A673 (cell line): ENCODE measurements at regions not wholly inside any gene's neighbourhood (a gene's known extent, or its start where the extent isn't known, plus 50 kb on each side); places are given as distances from the start of the nearest gene placed in this dataset.

Experiments used
- BruUV-seq: library from RNA; stranded (reverse); fragments of 400-500 nt; replicated peaks from 2 replicates; lab custom pipeline; 2021; lab: Mats Ljungman, UMichigan
- CTCF ChIA-PET: fragments of 300-600 bp; sonication (Branson Sonifier 250); formaldehyde crosslinking; loops from one replicate; lab custom pipeline; 2022; ENCODE audit warnings: antibody characterized with exemption; lab: Charles Lee
- POLR2A ChIA-PET: fragments of 300-600 bp; sonication (Branson Sonifier 250); formaldehyde crosslinking; loops from one replicate; lab custom pipeline; 2022; ENCODE audit warnings: antibody characterized with exemption; ENCODE audit not compliant: low non-redundant PET; lab: Charles Lee
- DNase-seq: peaks from one replicate; pipeline ENCODE4 v3.0.0-alpha.2; 2015; ENCODE audit warnings: low spot score
- H3K27ac ChIP-seq: fragments of 200-600 bp; sonication (generic); 2 replicates; pipeline ENCODE4 v1.5.1; 2016; ENCODE audit warnings: mixed run types, low read depth, mild to moderate bottlenecking, mixed read lengths, antibody characterized with exemption, low read length; ENCODE audit not compliant: poor library complexity, severe bottlenecking
- H3K27me3 ChIP-seq: fragments of 200-600 bp; sonication (generic); replicated peaks from 2 replicates; pipeline ENCODE4 v1.6.1; 2017; ENCODE audit warnings: mixed run types, low read depth, mild to moderate bottlenecking, mixed read lengths, antibody characterized with exemption, low read length; ENCODE audit not compliant: insufficient read depth, poor library complexity
- H3K36me3 ChIP-seq: fragments of 200-600 bp; sonication (generic); 2 replicates; pipeline ENCODE4 v1.6.1; 2016; ENCODE audit warnings: mixed run types, mild to moderate bottlenecking, mixed read lengths, antibody characterized with exemption, low read length; ENCODE audit not compliant: insufficient read depth, poor library complexity, severe bottlenecking
- H3K4me1 ChIP-seq: fragments of 200-600 bp; sonication (generic); 2 replicates; pipeline ENCODE4 v1.6.1; 2017; ENCODE audit warnings: mixed run types, mild to moderate bottlenecking, mixed read lengths, antibody characterized with exemption, low read length; ENCODE audit not compliant: insufficient read depth, poor library complexity, severe bottlenecking
- H3K4me3 ChIP-seq: fragments of 200-600 bp; sonication (generic); 2 replicates; pipeline ENCODE4 v1.5.1; 2016; ENCODE audit warnings: low read depth, mixed run types, mild to moderate bottlenecking, mixed read lengths, low read length; ENCODE audit not compliant: poor library complexity, severe bottlenecking
- H3K9me3 ChIP-seq: fragments of 200-600 bp; sonication (generic); 2 replicates; pipeline ENCODE4 v1.6.1; 2016; ENCODE audit warnings: mixed run types, low read depth, mild to moderate bottlenecking, mixed read lengths, antibody characterized with exemption, low read length; ENCODE audit not compliant: poor library complexity, severe bottlenecking
- CTCF ChIP-seq: fragments of 300-800, 200-600 bp; sonication (generic); conservative IDR thresholded peaks from 2 replicates; pipeline ENCODE4 v1.5.1; 2017; ENCODE audit warnings: low read depth, mild to moderate bottlenecking, antibody characterized with exemption, low read length, moderate library complexity, mixed read lengths
- EZH2 ChIP-seq: fragments of 200-600 bp; sonication (generic); IDR thresholded peaks from 2 replicates; pipeline ENCODE4 v1.6.1; 2017; ENCODE audit warnings: borderline replicate concordance, low read depth, mild to moderate bottlenecking, mixed read lengths, antibody characterized with exemption, low read length; ENCODE audit not compliant: poor library complexity, severe bottlenecking
- intact Hi-C: fragments of 100-400 bp; cut with micrococcal nuclease; formaldehyde crosslinking; loops from one replicate; pipeline ENCODE4 v1.10.0; 2022; ENCODE audit not compliant: unreplicated experiment

GRCh38 chr13:105982219-105982930, 553.1 kb downstream of the EFNB2 start:
- DNase-seq, result no peak
- Histone ChIP-seq H3K9me3 (no peaks in the 10 kb centered on the region), H3K27me3 (no peaks in the 10 kb centered on the region), H3K36me3 (no peaks in the 10 kb centered on the region), H3K4me3 (no peak overlapping the region), H3K27ac (no peak overlapping the region), H3K4me1 (no peaks in the 10 kb centered on the region)
- intact Hi-C loops, result no loop called here
- no TSS peak for BruUV-seq
- no peak for TF ChIP-seq EZH2
- no peak for TF ChIP-seq CTCF
- CTCF ChIA-PET, result interaction anchor here (0.6 kb wide), 1 partner anchor 29 kb away, joined by 3 read pairs; no protein-coding TSS in a partner anchor
- POLR2A ChIA-PET, result no interaction called here

GRCh38 chr13:105979131-105980011, 556.1 kb downstream of the EFNB2 start:
- H3K4me3 ChIP-seq, result no peak overlapping the region
- ChIA-PET POLR2A (no interaction called here), CTCF (no interaction called here)
- H3K27me3 ChIP-seq, result no peaks in the 10 kb centered on the region
- H3K36me3 ChIP-seq, result no peaks in the 10 kb centered on the region
- H3K9me3 ChIP-seq, result no peaks in the 10 kb centered on the region
- TF ChIP-seq CTCF (no peak), EZH2 (no peak)
- intact Hi-C loops, result no loop called here
- H3K27ac ChIP-seq, result no peak overlapping the region
- BruUV-seq, result no TSS peak
- DNase-seq, result peak; percentile 11
- H3K4me1 ChIP-seq, result no peaks in the 10 kb centered on the region

DNA sequence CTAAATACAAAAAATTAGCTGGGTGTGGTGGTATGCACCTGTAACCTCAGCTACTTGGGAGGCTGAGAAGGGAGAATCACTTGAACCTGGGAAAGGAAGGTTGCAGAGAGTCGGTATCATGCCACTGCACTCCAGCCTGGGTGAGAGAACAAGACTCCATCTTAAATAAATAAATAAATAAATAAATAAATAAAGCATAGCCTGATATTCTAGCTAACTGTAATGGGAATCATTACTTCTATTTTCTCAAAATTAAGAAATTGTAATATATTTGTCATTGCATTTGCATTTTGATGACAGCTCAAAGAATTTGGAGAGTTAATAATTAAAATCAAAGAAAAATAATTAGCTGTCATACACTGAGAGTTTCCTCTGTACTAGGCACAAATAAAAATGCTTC, 561.1 kb downstream of the EFNB2 start:
- Histone ChIP-seq H3K4me1 (no peaks in the 10 kb centered on the region), H3K27ac (no peak overlapping the region), H3K36me3 (no peaks in the 10 kb centered on the region), H3K9me3 (no peaks in the 10 kb centered on the region), H3K4me3 (no peak overlapping the region), H3K27me3 (no peaks in the 10 kb centered on the region)
- TF ChIP-seq CTCF (no peak), EZH2 (no peak)
- ChIA-PET POLR2A (no interaction called here), CTCF (no interaction called here)
- no peak for DNase-seq
- no TSS peak for BruUV-seq
- intact Hi-C loops, result no loop called here
